Fibroblast of lung (primary cell): ENCODE measurements at regions not wholly inside any gene's neighbourhood (a gene's known extent, or its start where the extent isn't known, plus 50 kb on each side); places are given as distances from the start of the nearest gene placed in this dataset.

Source experiments
- DNase-seq, 2 donors: peaks; one replicate each; pipeline versions ENCODE4 v3.0.0 to v3.0.0-alpha.2; 2010; ENCODE audit warnings: low read depth in 2 of 2
- H2AFZ ChIP-seq: 2 replicates; pipeline ENCODE4 v1.5.1; 2012; ENCODE audit warnings: low read length, control low read depth, inconsistent platforms
- H3K27ac ChIP-seq: 2 replicates; pipeline ENCODE4 v1.5.1; 2011; ENCODE audit warnings: low read length, control low read depth; ENCODE audit not compliant: insufficient read depth
- H3K27me3 ChIP-seq: 2 replicates; pipeline ENCODE4 v1.5.1; 2011; ENCODE audit warnings: mild to moderate bottlenecking, low read length; ENCODE audit not compliant: control insufficient read depth, insufficient read depth
- H3K36me3 ChIP-seq: 2 replicates; pipeline ENCODE4 v1.5.1; 2011; ENCODE audit warnings: low read length; ENCODE audit not compliant: control insufficient read depth, insufficient read depth
- H3K4me1 ChIP-seq: 2 replicates; pipeline ENCODE4 v1.5.1; 2011; ENCODE audit warnings: low read length; ENCODE audit not compliant: control insufficient read depth, insufficient read depth; ENCODE audit errors: extremely low read depth
- H3K4me2 ChIP-seq: 2 replicates; pipeline ENCODE4 v1.5.1; 2011; ENCODE audit warnings: low read length, control low read depth; ENCODE audit not compliant: insufficient read depth; ENCODE audit errors: extremely low read depth
- H3K4me3 ChIP-seq, 4 experiments: fragments of 200-600 bp in 1 of 4; sonication (generic) in 1 of 4; replicated peaks in 1 of 4; 2 replicates each; pipeline ENCODE4 v1.5.1; 2011 to 2016; ENCODE audit warnings: low read length in 4 of 4, low read depth in 3 of 4, mild to moderate bottlenecking in 3 of 4, control low read depth in 2 of 4, inconsistent platforms in 1 of 4, mixed read lengths in 1 of 4; ENCODE audit not compliant: insufficient read depth in 1 of 4; ENCODE audit errors: control extremely low read depth in 1 of 4
- H3K79me2 ChIP-seq: 2 replicates; pipeline ENCODE4 v1.5.1; 2012; ENCODE audit warnings: mild to moderate bottlenecking, low read length, inconsistent platforms; ENCODE audit not compliant: control insufficient read depth, insufficient read depth
- H3K9ac ChIP-seq: 2 replicates; pipeline ENCODE4 v1.5.1; 2011; ENCODE audit warnings: mild to moderate bottlenecking, low read length, control low read depth; ENCODE audit not compliant: insufficient read depth
- H3K9me3 ChIP-seq: 2 replicates; pipeline ENCODE4 v1.5.1; 2012; ENCODE audit warnings: low read depth, low read length; ENCODE audit not compliant: control insufficient read depth, insufficient read depth
- H4K20me1 ChIP-seq: 2 replicates; pipeline ENCODE4 v1.5.1; 2011; ENCODE audit warnings: low read length; ENCODE audit not compliant: control insufficient read depth, insufficient read depth; ENCODE audit errors: extremely low read depth
- CTCF ChIP-seq, 2 donors: IDR thresholded peaks in 1 of 2; conservative IDR thresholded peaks in 1 of 2; 1 replicate in 1 of 2; 2 replicates in 1 of 2; pipeline ENCODE4 v1.5.1; 2011 to 2012; ENCODE audit warnings: low read length in 2 of 2, control low read depth in 1 of 2, inconsistent platforms in 1 of 2, low read depth in 1 of 2, mild to moderate bottlenecking in 1 of 2
- EZH2 ChIP-seq: IDR thresholded peaks from 2 replicates; pipeline ENCODE4 v1.5.1; 2012; ENCODE audit warnings: low read length, control low read depth, mild to moderate bottlenecking; ENCODE audit errors: missing control alignments

DNA sequence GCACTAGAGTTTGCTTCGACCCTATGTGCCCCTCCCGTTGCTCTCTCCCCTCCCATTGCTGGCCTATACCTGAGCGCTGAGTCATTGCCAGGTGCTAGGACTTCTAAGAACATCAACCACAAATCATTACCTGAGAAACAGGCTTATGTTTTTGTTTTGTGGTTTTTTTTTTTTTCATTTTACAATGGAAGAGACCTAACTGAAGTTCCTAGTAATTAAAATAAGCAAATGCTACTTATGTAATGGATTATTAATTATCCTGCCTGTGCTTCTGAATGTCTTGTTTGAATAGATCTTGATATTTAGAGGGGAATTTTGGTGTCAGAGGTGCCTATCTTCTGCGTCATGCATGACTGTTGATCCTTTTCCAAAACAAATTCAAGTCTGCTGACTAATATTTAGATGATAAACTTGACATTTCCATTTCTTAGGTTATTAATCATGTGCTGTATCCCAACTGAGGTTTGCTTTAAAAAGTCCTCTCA is 275.4 kb upstream of the CPEB2 start:
- Histone ChIP-seq H2AFZ (no peak overlapping the region), H3K4me3 (no peak overlapping the region), H4K20me1 (no peaks in the 10 kb centered on the region), H3K27ac (no peak overlapping the region), H3K4me2 (no peak overlapping the region), H3K9ac (no peak overlapping the region), H3K9me3 (no peaks in the 10 kb centered on the region), H3K36me3 (no peaks in the 10 kb centered on the region), H3K27me3 (no peaks in the 10 kb centered on the region), H3K79me2 (no peaks in the 10 kb centered on the region), H3K4me1 (no peaks in the 10 kb centered on the region)
- DNase-seq: peak; percentile 68 to 79
- no peak for TF ChIP-seq EZH2
- TF ChIP-seq CTCF (conservative IDR thresholded peaks at IDR 0.05 in 1 of 2, IDR thresholded peaks at IDR 0.05 in 1 of 2; ENCODE audit: low read depth in 1 of 2, low read length in 2 of 2): no peak

- TF ChIP-seq CTCF (conservative IDR thresholded peaks at IDR 0.05 in 1 of 2, IDR thresholded peaks at IDR 0.05 in 1 of 2; ENCODE audit: low read depth in 1 of 2, low read length in 2 of 2) (no peak), EZH2 (no peak)
- H3K4me3 ChIP-seq: no peak overlapping the region
- no peak overlapping the region for H2AFZ ChIP-seq
- H3K9me3 ChIP-seq: no peaks in the 10 kb centered on the region
- no peak for DNase-seq
- H3K79me2 ChIP-seq: no peaks in the 10 kb centered on the region
- no peak overlapping the region for H3K4me2 ChIP-seq
- H3K9ac ChIP-seq: no peak overlapping the region
- no peak overlapping the region for H3K27ac ChIP-seq
- H3K27me3 ChIP-seq: no peaks in the 10 kb centered on the region
- H3K4me1 ChIP-seq: no peaks in the 10 kb centered on the region
- no peaks in the 10 kb centered on the region for H4K20me1 ChIP-seq
- H3K36me3 ChIP-seq: no peaks in the 10 kb centered on the region
Measured at GRCh38 chr4:14729282-14730000, 272.8 kb upstream of the CPEB2 start.

DNA sequence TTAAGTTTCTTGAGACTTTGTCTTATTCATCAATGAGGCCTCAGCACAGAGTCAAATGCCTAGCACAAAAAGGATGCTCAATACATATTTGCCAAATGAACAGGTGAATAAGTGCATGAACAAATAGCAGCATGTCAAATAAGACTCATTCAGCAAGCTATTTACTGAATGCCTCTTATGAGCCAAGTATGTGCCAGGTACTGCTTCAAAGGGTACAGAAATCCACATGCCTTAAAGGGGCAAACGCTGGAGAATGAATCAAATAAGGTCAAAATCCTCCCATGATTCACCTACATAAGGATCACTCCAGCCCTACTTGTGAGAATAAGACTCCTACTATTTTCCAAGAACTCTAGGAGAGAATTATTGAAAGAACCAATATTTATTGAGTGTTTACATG is 260.2 kb upstream of the CPEB2 start:
- no peaks in the 10 kb centered on the region for H3K27me3 ChIP-seq
- no peaks in the 10 kb centered on the region for H3K36me3 ChIP-seq
- H3K4me2 ChIP-seq: no peak overlapping the region
- H4K20me1 ChIP-seq: no peaks in the 10 kb centered on the region
- H2AFZ ChIP-seq: no peak overlapping the region
- TF ChIP-seq CTCF (conservative IDR thresholded peaks at IDR 0.05 in 1 of 2, IDR thresholded peaks at IDR 0.05 in 1 of 2; ENCODE audit: low read depth in 1 of 2, low read length in 2 of 2) (no peak), EZH2 (no peak)
- no peak overlapping the region for H3K9ac ChIP-seq
- DNase-seq: no peak
- H3K4me1 ChIP-seq: no peaks in the 10 kb centered on the region
- no peak overlapping the region for H3K27ac ChIP-seq
- H3K9me3 ChIP-seq: no peaks in the 10 kb centered on the region
- no peaks in the 10 kb centered on the region for H3K79me2 ChIP-seq
- H3K4me3 ChIP-seq: no peak overlapping the region
